Esophagus muscularis mucosa (tissue), 3 donors: ENCODE measurements at regions not wholly inside any gene's neighbourhood (a gene's known extent, or its start where the extent isn't known, plus 50 kb on each side); places are given as distances from the start of the nearest gene placed in this dataset.

Experiments used
- POLR2A ChIP-seq: fragments of 450-650 bp; IDR thresholded peaks from one replicate; pipeline ENCODE4 v1.6.1; 2017; ENCODE audit warnings: antibody characterized with exemption, moderate library complexity, mild to moderate bottlenecking, low read depth
- POLR2AphosphoS5 ChIP-seq, 2 donors: sonication (generic); formaldehyde crosslinking; IDR thresholded peaks; one replicate each; pipeline ENCODE4 v1.6.1; 2017; ENCODE audit warnings: antibody characterized with exemption in 2 of 2
- TF ChIP-seq, protein P1 (sequence below), 3 experiments: fragments of 200-600 bp in 2 of 3; fragments of 450-650 bp in 1 of 3; sonication (generic) in 2 of 3; IDR thresholded peaks; one replicate each; pipeline ENCODE4 v1.5.1; 2017 to 2019; ENCODE audit warnings: antibody characterized with exemption in 3 of 3, mild to moderate bottlenecking in 2 of 3, moderate library complexity in 1 of 3

DNA sequence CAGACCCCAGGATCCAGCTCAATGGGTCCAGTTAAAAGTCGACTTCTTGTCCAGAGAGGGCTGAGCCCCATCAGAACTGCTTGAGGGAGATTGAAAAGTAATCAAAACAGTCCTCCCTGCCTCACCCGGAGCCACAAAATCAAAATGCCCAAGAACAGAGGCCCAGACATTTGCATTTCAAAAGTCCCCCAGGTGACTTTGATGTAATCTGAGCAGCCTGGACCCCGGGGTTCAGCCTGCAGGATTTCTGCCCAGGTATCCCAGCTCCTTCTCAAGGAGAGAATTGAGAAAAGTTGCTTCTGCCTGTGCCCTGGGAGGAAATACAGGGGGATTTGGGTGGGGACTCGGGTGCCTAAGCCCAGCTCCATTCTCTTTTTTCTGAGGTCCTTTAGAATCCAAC lies 1385.0 kb downstream of the TBC1D22A start:
- TF ChIP-seq POLR2AphosphoS5 (IDR thresholded peaks at IDR 0.05) = no peak
- TF ChIP-seq, protein P1, sequence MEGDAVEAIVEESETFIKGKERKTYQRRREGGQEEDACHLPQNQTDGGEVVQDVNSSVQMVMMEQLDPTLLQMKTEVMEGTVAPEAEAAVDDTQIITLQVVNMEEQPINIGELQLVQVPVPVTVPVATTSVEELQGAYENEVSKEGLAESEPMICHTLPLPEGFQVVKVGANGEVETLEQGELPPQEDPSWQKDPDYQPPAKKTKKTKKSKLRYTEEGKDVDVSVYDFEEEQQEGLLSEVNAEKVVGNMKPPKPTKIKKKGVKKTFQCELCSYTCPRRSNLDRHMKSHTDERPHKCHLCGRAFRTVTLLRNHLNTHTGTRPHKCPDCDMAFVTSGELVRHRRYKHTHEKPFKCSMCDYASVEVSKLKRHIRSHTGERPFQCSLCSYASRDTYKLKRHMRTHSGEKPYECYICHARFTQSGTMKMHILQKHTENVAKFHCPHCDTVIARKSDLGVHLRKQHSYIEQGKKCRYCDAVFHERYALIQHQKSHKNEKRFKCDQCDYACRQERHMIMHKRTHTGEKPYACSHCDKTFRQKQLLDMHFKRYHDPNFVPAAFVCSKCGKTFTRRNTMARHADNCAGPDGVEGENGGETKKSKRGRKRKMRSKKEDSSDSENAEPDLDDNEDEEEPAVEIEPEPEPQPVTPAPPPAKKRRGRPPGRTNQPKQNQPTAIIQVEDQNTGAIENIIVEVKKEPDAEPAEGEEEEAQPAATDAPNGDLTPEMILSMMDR (IDR thresholded peaks at IDR 0.05) = no peak
- TF ChIP-seq POLR2A = no peak
